ENCODE measurements at regions not wholly inside any gene's neighbourhood (a gene's known extent, or its start where the extent isn't known, plus 50 kb on each side); places are given as distances from the start of the nearest gene placed in this dataset.
A peak's percentile ranks its signal among the peaks of the same experiment; 100 is the strongest.

DNA sequence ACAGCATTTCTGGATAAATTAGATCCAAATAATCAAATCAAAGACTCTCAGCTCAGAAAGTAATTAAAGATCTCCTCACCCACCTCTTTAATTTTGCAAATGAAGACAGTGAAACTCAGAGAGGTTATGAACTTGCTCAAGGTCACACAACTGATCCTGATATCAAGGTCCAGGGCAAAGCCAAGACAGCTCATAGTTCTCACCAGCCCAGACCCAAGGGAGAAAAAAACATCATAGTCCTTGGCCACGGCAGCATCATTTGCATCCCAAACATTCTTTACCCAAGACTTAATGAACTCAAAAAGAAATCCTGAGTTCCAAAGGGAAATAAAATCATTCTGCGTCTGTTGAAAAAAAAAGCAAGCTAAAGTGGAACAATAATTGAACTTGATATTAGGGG, 112.1 kb downstream of the DAD1 start:
- DNase-seq, result no peak

DNA sequence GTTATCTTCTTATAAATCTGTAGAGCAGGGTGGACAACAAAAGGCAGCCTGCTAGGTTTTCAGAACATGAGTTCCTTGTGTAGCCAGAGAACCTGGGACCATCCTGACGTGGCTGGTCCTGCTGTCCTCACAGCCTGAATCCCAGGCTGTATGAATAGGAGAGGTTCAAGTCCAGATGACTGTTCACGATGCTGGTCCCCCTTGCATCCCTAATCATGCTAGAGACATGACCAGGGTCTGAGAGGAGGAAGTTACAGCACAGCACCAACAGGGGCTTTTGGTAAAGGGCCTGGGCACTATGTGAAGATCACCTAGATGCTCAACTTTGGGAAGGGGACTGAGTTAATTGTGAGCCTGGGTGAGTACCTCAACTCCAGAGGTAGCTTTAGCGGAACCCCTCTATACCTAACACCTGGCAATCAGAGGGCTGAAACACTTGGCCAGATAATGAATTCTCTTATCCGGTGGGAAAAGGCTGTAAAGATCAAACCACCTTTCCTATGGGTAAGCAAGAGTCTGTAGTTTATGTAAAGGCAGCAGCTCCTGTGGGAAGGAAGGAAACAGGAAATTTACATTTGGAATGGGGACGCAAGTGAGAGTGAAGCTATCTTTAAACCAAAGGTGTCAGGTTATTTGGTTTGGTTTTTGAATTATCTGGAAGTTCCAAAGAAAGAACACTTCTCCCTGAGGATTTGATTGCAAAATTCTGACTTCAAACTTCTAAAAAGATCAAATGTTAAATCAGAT, 112.8 kb downstream of the DAD1 start:
- no peak for DNase-seq

DNA sequence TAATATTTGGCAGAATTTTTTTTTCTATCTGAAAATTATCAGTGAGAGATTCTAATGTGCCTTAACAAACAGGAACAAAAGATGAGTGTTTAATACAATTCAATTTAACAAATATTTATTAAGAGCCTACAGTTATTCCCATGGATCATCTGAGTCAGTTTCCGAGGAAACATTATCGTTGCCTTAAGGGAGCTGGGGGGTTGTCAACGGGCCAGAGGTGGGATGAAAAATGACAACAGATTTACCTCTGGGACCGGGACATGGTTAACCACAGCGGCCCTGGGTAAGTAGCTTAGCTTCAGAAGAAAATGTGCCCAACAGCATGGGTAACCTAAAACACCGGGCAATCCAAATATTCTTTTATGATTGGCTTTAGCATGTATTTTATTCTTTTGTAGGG, 113.6 kb downstream of the DAD1 start:
- no peak for DNase-seq

- DNase-seq, result no peak
Observed at GRCh38 chr14:22474730-22475351, 114.2 kb downstream of the DAD1 start.

- DNase-seq, result peak; percentile 7
Observed at GRCh38 chr14:22472935-22473854, 115.8 kb downstream of the DAD1 start.

- no peak for DNase-seq
Observed at GRCh38 chr14:22472466-22472865, 116.6 kb downstream of the DAD1 start.

DNA sequence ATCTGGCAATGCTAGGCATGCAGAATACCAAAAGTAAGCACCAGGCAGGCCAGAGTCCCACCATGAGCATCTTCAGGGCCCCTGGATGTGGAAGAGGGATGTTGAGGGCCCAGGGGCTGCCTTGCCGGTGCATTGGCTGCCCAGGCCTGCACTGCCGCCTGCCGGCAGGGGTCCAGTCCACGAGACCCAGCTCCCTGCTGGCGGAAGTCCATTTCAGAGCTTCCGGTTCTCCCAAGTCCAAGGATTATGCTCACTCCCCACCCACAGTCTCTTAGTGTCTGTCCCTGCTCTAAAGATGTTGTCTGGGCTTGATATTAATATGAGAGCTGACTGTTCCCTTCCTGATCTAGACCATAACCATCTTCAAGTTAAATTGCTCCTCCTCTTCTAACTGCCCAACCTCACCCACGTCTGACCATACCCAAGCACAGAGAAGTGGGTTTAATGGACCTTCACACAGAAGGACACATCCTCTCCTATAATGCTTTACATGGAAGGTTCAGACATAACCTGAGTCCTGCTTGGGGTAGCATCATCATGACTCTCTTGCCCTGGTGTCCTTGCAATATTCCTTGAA, 117.4 kb downstream of the DAD1 start:
- no peak for DNase-seq

GRCh38 chr14:22469538-22470303, 119.3 kb downstream of the DAD1 start:
- DNase-seq, result no peak

GRCh38 chr14:22468830-22469229, 120.2 kb downstream of the DAD1 start:
- DNase-seq, result no peak

GRCh38 chr14:22466491-22466890, 122.5 kb downstream of the DAD1 start:
- DNase-seq, result no peak

DNA sequence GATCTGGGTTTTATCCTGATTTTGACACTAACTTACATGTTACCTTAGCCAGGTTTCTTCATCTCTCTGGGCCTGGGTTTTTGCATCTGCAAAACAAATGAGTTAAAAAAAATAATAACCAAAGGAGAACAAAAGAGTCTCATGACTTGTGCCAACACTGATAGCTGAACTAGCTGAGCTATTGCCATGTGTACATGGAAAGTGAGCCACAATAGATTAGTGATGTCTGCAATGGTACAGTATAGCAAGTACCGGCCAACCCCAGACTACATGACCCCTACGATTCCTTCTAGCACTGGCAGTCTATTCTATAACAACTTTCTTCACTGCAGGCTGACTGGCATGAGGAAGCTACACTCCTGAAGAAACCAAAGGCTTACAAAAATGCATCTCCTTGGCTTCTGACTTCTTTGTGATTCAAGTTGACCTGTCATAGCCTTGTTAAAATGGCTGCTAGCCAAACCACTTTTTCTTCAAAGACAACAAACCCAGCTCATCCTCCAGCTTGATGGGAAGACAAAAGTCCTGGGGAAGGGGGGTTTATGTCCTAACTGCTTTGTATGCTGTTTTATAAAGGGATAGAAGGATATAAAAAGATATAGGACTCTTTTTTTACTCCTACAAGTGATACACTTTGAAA, 123.7 kb downstream of the DAD1 start:
- DNase-seq, result no peak

DNA sequence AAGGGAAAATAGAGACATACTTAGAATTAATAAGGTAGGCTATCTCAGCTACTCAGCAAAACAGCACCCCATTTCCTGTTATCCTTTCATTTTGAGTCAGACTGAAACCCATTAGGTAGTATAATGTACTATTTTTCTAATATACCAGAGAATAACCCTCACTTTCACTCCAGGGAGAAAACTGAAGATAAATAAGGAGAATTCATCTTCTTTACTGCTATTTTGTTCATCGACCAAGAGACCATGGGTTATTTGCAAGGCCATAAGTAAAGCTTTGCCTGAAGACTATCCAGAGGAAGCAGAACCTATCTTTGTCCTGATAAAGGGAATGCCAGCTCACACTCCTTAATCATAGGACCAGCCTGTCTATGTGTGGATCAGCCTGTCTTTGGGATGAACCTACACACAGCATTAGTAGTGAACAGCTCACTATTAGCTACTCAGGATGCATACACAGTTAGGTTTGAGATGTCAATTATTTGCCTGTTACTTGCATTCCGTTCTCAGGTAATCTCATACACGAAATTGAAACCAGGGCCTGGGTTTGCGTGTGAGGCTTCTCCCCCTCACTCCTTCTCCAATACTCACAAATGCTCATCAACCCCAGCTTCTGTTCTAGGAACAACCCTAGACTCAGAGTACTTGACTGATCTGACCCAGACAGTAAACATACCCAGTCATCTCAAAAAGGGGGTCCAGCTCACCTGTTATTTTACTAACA, 124.4 kb downstream of the DAD1 start:
- DNase-seq, result no peak

DNA sequence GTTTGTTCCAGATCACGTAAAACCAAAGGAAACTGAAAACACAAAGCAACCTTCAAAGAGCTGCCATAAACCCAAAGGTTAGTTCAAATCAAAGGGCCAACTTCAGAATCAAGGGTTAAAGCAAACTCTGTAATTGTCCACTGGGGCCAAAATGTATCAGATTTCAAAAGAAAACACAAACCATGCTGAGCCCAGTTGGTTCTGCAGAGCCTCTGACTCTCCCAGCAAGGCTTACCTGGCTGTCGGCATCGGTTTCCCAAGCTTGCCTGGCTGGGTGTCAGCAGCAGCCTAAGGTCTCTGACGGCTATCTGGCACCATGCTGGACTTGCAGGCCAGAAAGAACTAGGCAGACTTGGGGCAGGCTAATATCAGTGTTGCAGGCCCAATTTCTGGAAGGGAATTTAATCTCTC, 125.3 kb downstream of the DAD1 start:
- no peak for DNase-seq

DNA sequence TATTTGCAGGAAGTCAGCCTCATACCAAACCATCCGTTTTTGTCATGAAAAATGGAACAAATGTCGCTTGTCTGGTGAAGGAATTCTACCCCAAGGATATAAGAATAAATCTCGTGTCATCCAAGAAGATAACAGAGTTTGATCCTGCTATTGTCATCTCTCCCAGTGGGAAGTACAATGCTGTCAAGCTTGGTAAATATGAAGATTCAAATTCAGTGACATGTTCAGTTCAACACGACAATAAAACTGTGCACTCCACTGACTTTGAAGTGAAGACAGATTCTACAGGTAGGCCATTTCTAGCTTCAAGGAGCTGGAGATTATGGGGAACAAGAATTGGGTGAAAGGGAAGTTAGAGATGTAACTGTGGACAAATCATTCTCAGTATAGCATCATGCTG, 126.1 kb downstream of the DAD1 start:
- DNase-seq, result no peak

DNA sequence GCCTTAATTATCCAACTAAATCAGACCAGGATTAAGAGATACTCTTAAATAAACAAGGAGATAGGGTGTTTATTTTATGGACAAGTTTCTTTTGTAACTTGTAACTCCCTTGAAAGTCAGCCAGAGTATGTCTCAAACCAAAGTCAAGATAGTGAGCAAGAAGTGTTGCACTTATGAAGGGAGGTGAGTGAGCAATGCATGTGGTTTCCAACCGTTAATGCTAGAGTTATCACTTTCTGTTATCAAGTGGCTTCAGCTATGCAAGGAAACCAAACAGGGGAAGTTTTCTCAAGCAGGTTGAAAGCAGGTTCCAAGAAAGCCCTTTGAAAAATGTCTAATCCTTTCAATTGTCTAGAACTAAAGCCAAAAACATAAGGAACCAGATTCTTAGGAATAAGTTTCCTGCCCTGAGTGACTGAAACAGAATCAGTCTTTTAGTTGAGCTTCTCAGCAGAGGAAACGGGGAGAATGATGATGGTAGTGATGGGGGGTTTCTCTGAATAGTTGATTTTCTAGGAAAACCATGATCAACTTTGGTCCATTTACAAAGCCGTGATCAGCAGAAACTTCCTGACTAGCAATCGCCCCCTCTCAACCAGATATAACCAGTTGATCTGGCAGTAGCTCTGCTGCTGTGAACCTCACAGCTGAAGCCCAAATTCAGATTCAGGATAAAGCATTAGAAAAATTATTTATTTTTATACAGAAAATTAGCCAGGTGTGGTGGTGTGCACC, 128.4 kb downstream of the DAD1 start:
- no peak for DNase-seq

DNA sequence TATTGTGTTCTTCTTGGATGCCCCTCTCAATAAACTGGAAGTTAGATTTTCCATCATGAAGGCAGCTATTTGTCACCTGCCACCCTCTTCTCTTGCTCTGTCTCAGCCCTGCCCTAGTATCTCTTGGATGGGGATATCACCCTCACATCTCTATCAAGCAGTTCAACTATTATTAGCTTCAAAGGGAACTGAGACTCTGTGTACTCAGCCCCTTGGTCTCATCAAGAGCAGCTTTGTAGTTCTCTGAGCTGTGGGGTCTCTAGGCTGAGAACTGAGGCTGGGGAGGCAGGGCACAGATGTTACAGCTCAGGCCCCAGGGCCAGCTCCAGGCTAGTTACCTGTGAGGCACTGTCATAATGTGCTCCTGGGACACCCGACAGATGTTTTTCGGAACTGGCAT, 130.3 kb downstream of the DAD1 start:
- no peak for DNase-seq

DNA sequence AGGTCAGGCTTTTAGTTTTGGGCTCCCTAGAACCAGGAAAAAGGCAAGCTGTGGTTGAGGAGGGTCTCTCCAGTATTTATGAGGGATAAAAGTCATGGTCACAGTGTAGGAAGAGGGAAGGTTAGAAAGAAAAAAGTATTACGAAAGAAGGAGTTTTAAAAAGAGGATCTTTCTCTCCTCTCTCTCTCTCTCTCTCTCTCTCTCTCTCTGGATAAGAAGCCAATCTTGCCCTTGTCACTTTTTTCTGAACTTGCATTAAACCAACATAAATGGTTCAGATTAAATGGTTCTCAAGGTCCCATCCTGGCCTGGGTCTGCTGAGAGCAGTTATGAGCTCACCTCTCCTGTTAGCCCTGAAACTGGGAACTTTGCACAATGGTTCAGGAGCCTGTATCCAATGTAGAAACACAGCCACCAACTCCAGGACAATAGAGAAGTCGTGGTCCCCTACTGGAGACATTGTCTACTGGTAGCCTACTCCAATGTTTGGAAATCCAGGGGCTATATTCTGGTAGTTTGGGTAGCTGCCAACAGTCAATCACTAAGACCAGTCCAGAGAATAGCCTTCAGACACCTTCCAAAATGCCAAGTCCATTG, 131.9 kb downstream of the DAD1 start:
- DNase-seq, result no peak

DNA sequence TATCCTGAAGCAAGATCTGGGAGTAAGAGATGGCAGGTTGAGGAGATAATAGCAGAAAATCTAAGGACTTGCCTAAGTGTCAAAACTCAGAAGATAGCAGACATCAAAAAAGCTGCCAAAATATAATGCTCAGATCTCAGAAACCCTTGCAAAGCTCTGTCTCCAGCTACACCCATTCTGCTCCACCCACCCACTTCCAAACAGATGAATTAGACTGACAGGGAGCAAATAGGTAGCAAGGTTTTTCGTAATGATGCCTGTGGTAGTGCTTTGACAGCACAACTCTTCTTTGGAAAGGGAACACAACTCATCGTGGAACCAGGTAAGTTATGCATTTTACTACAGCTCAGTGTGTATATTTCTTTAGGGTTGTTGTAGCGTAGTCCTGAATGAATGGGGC, 132.6 kb downstream of the DAD1 start:
- no peak for DNase-seq

DNA sequence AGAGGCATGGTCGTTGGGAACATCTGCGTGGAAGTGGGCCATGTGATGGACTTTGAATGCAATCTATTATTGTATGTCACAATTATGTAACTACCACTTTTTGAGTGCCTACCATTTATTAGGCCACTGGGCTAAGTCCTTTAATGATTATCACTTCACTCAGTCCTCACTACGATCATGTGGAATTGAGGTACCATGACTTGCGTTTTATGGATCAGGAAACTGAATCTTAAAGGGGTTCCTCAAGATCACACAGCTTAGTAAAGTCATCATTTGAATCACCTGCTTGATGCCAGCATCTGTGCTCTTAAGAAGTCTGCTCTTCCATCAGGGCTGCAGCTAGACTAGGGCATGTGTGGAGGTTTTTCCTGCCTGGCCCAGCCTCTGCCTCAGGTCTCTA, 136.7 kb downstream of the DAD1 start:
- no peak for DNase-seq

GRCh38 chr14:22450266-22450665, 138.8 kb downstream of the DAD1 start:
- no peak for DNase-seq

GRCh38 chr14:22449600-22449905, 139.5 kb downstream of the DAD1 start:
- DNase-seq, result no peak
